ENCODE measurements at regions not wholly inside any gene's neighbourhood (a gene's known extent, or its start where the extent isn't known, plus 50 kb on each side); places are given as distances from the start of the nearest gene placed in this dataset.
"Not testable (repeated sequence)": the region's sequence is repeated elsewhere in the genome, so short reads cannot be mapped to it uniquely, and the experiment has no call there.

DNA sequence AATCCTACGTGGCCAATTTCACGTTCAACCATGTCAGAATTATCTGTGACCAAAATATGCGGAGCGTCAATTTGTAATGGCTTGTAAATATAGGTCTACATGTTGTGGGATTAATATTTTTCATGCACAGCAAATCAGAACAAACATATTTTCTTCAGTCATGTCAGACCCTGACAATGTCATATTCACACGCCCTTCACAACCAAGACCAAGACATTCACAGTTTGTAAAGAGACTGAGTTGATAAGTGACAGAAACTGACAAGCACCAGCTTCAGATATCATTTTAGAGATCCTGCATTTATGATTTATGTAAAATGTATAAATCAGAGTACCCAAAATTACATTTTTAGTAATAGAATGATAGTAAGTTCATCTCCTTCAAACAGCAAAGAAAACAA is 57.3 kb upstream of the NOVA1 start:
- DNase-seq, result no peak
- intact Hi-C loops (cut with DNase I), result no loop called here

DNA sequence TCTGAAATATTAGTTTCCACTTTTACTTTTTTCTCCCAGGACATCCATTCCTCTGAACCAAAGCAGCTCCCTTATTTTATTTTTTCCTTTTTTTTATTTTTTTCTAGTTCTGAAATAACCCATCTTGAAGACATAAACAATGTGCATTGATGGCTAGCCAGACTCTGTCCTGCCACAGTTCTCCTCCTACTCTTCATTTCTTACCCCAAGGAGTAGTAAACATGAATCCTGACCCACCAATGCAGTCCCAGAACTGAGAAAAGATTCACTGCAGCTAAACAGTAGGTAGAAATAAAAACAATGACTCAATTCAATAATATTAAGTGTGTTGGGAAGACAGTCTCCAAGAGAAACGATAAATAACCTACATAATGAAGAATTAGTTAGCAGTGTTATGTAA is 65.7 kb upstream of the NOVA1 start:
- intact Hi-C loops (cut with DNase I), result no loop called here
- DNase-seq, result no peak

- not testable (repeated sequence) for DNase-seq
Observed at GRCh38 chr14:26678732-26679420, 81.0 kb upstream of the NOVA1 start.

DNA sequence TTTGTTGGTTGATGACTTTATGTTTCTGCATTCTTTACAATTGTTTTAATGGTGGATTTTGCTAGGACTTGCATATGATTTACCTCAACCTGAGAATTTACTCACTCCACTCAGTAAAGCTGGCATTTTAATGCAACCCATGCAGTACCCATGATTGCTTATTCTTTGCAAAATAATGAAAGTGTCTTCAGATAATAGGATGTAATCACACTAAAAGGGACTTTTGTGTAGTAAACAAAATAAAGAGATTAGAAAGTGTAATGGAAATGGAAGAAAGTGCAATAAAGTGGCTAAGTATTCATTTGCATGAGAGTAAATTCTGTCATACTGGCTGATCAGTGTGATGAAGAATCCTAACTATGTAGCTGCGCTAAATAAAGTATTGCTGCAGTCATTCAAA is 87.6 kb upstream of the NOVA1 start:
- DNase-seq, result no peak
- intact Hi-C loops (cut with DNase I), result no loop called here

More at GRCh38 chr14:26678732-26679420, 81.0 kb upstream of the NOVA1 start:
- intact Hi-C loops (cut with DNase I), result not testable (repeated sequence)

GRCh38 chr14:26687301-26687837 is 89.5 kb upstream of the NOVA1 start:
- DNase-seq, result no peak
- intact Hi-C loops (cut with DNase I), result no loop called here

GRCh38 chr14:26694521-26694920 is 96.7 kb upstream of the NOVA1 start:
- intact Hi-C loops (cut with DNase I), result no loop called here

DNA sequence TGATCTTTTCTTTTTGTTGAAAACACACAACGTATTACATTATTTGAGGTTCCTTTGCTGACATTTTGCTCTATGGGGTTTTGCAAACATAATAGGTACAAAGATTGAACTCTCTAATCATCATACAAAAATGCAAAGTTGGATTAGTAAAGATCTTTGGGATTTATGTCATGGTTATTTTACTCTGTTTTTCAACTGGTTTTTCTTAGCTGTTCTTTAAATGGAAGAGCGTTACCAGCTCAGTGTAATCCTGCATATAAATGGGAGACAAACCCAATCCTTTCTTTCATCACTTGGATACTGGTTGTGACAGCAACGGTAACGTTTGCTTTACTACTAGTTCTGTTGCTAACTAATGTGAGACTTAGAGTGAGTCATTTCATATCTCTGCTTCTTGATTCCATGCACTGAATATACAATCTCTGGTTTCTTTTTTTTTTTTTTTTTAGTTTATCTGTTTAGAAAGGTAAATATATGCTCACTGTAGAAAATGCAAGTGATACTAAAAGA is 104.9 kb upstream of the NOVA1 start:
- intact Hi-C loops (cut with DNase I), result no loop called here
- DNase-seq, result no peak

More at GRCh38 chr14:26694521-26694920, 96.7 kb upstream of the NOVA1 start:
- no peak for DNase-seq

DNA sequence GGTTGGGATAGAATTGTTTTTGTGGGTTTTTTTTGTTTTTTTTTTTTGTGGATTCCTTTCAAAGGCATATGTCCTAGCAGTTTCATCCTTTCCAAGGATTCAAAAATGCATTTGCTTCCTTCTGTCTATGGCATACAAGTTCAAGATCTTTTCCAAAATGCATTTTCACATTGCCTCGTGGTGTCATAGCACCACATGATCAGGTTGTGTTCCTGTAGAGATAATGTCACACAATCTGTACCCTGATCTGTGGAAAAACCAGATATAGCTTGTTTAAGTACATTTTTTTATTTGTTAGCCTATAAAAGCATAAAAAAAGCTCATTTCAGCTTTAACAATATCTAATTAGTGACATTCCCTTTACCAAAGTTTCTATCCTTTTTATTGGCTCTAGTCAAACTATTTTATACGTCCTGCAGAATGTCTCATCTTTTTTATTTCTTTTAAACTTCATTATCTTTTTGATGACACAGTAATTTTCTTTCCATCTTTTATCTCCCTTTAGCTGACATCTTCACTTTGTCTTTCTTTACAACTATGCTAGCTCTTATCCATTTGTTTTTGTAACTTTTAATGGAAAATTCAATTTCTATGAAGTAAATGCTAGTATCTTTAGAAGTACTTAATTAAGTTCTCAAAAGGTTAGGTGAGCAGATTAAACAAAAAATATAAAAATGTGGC is 106.0 kb upstream of the NOVA1 start:
- intact Hi-C loops (cut with DNase I), result no loop called here
- DNase-seq, result no peak

- no peak for DNase-seq
Observed at GRCh38 chr14:26707234-26707633, 109.4 kb upstream of the NOVA1 start.

GRCh38 chr14:26709019-26709418 is 111.2 kb upstream of the NOVA1 start:
- intact Hi-C loops (cut with DNase I), result no loop called here

More at GRCh38 chr14:26707234-26707633, 109.4 kb upstream of the NOVA1 start:
- intact Hi-C loops (cut with DNase I), result no loop called here

DNA sequence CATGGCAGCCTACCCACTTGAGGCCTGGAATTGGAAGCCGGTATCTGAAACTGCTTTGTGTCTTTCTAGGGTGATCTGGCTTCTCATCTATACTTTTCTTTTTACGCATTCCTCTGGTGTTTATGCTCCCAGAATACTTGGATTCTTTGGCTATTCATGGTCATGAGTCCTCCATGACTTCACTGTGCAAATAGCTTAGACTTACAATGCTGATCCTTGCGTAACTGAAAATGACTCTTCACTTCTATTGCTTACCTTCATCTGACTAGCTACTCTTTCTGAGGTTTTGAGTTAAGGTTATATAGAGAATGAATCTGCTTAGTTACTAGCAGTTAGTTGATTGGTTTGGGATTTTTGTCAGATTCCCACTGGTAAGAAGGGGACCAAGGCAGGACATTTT is 121.7 kb upstream of the NOVA1 start:
- intact Hi-C loops (cut with DNase I), result no loop called here
- DNase-seq, result no peak

More at GRCh38 chr14:26709019-26709418, 111.2 kb upstream of the NOVA1 start:
- DNase-seq, result no peak

GRCh38 chr14:26722258-26722657 is 124.4 kb upstream of the NOVA1 start:
- no peak for DNase-seq
- intact Hi-C loops (cut with DNase I), result no loop called here

DNA sequence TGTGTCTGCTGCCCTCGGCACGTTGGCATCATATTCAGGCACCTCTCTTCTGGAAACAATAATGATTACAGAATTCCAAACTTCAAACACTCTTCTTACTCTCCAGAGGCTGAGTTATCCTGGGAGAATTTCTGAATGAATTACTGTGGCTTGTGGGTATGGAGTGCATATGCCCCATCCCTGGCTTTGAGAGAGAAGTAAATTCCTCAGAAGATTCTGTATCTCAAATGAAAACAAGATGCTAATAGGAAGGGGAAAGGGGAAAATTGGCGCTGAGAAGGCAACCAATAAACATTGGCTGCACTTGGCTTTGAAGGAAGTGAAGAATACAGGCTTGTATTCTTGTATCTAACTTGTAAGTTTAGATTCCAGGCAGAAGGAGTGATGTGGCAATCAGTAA is 132.0 kb upstream of the NOVA1 start:
- DNase-seq, result no peak
- intact Hi-C loops (cut with DNase I), result loop anchor here (5.0 kb wide), 1 partner anchor 338 kb away; no protein-coding TSS in a partner anchor

DNA sequence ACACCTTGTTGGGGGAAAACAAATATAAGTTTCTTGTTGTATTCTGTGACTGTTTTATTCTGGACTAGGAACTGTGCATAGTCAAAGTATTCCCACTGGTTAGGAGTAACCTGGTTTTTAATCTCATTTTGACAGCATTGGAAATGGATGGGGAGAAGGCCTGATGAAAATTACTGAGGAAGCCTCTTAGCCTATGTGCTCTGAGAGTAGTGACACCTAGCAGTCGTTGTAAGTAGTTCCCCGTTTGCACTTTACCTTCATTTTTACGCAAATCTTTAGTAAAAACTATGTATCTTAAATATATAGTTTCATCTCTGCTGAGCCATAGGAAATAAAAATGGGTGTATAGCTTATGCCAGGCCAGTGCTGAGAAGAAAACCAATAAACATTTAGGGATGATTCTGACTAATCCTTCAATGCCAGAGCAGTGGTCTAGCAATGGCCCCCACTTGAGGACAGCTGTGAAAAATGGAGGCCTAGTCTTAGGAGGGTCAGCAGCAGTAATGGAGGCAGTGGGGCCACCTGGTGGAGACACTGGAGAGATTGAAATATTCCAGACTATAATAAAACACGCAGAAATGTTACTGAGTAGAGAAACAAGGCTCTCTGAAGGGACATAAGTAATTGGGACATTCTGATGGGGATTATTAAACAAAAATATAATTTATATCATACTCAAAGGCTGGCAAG is 133.2 kb upstream of the NOVA1 start:
- intact Hi-C loops (cut with DNase I), result loop anchor here (5.0 kb wide), 1 partner anchor 339 kb away; no protein-coding TSS in a partner anchor
- peak in 5 of 10 donors; percentile 9 to 71 (median 25) for DNase-seq

- no peak for DNase-seq
- intact Hi-C loops (cut with DNase I), result no loop called here
Observed at GRCh38 chr14:26735811-26736210, 138.0 kb upstream of the NOVA1 start.

DNA sequence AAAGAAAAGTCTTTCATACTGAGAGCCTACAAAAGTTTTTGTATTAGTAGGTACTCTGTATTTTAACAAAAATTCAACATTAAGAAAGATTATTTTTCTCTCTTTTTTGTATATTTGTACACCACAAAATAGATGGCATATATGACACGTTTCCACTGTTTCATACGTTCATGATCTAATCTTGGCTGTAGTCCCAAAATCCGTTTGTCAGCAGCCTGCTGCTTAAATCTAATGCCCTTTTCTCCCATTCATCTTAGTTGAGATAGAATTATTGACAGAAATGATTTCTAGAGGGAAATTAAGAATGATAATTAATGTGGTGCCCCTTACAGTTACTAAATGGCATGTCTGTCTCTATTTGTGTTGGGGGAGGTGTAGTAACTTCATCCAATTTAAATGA is 140.7 kb upstream of the NOVA1 start:
- intact Hi-C loops (cut with DNase I), result no loop called here
- DNase-seq, result no peak

- intact Hi-C loops (cut with DNase I), result no loop called here
- no peak for DNase-seq
Observed at GRCh38 chr14:26741711-26742212, 143.9 kb upstream of the NOVA1 start.

- intact Hi-C loops (cut with DNase I), result no loop called here
- DNase-seq, result no peak
Observed at GRCh38 chr14:26743284-26743683, 145.5 kb upstream of the NOVA1 start.

GRCh38 chr14:26744903-26745302 is 147.1 kb upstream of the NOVA1 start:
- intact Hi-C loops (cut with DNase I), result no loop called here
- no peak for DNase-seq

DNA sequence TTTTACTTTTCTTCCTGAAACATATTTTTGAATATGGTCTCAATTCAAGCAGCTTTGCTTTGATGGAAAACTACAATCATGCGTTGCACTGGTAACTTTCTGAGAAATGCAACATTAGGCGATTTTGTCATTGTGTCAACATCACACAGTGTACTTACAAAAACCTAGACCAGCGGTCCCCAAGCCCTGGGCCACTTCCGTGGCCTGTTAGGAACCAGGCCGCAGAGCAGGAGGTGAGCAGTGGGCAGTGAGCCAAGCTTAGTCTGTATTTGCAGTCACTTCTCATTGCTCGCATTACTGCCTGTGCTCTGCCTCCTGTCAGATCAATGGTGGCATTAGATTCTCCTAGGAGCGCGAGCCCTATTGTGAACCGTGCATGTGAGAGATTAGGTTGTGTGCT is 163.7 kb upstream of the NOVA1 start:
- DNase-seq, result peak in 2 of 10 donors; percentile 38 to 39
- intact Hi-C loops (cut with DNase I), result no loop called here

- no peak for DNase-seq
- intact Hi-C loops (cut with DNase I), result no loop called here
Observed at GRCh38 chr14:26765301-26765700, 167.5 kb upstream of the NOVA1 start.

Measured in posterior cingulate gyrus (tissue), 11 donors.